ENCODE measurements at regions not wholly inside any gene's neighbourhood (a gene's known extent, or its start where the extent isn't known, plus 50 kb on each side); places are given as distances from the start of the nearest gene placed in this dataset.

DNA sequence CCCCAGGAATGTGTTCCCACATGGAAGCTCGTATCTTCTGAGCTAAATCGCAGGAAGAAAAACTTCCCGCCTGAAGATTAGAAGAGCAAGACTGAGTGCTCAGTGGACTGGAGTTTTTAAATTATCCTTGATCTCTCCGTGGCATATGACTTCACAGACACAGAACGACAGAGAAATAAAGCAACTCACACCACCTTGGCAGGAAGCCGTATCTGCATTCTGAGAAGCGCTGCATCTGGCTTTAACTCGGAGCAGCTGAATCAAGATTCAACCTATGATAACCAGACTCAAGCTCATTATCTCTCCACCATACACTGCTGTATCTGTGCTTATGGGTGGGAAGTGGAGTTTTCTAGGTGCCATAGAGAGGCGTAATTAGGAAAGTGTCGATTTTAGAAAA, 1482.7 kb downstream of the AACS start:
- 61% methylated on average over 10 of the region's 10 CpGs for WGBS

DNA sequence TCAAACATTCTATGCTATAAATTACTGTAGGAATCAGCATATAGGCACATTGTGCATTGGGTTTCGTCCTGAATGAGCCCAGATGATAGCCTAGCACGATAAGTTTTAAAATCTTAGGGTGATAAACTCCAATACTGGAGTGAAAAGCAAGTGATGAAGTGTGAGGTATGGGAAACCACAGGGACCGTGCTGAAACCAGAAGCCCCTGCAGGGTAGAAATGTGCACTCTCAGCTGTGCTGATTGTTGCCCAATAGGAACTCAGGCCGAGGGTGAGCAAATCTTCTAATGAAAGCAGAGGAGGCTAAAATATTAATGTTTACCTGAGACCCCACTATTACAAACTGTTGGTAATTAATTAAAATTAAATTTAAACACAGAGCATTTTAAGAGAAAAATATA, 1486.6 kb downstream of the AACS start:
- Histone ChIP-seq H3K4me3 (no peak overlapping the region), H3K27me3 (no peaks in the 10 kb centered on the region), H3K36me3 (no peaks in the 10 kb centered on the region), H3K4me1 (no peaks in the 10 kb centered on the region), H3K9me3 (peaks cover 0 to 16% (median 2%) of the 10 kb centered on the region in 4 donors), H3K27ac (replicated peaks in 1 of 4) (no peak overlapping the region)
- 51% methylated on average over 4 of the region's 4 CpGs for WGBS
- TF ChIP-seq POLR2A (IDR thresholded peaks at IDR 0.05; ENCODE audit: low read depth) (no peak), POLR2AphosphoS5 (IDR thresholded peaks at IDR 0.05) (no peak), EP300 (IDR thresholded peaks at IDR 0.05) (no peak)
- TF ChIP-seq, protein P1, sequence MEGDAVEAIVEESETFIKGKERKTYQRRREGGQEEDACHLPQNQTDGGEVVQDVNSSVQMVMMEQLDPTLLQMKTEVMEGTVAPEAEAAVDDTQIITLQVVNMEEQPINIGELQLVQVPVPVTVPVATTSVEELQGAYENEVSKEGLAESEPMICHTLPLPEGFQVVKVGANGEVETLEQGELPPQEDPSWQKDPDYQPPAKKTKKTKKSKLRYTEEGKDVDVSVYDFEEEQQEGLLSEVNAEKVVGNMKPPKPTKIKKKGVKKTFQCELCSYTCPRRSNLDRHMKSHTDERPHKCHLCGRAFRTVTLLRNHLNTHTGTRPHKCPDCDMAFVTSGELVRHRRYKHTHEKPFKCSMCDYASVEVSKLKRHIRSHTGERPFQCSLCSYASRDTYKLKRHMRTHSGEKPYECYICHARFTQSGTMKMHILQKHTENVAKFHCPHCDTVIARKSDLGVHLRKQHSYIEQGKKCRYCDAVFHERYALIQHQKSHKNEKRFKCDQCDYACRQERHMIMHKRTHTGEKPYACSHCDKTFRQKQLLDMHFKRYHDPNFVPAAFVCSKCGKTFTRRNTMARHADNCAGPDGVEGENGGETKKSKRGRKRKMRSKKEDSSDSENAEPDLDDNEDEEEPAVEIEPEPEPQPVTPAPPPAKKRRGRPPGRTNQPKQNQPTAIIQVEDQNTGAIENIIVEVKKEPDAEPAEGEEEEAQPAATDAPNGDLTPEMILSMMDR (IDR thresholded peaks at IDR 0.05) = no peak
- no peak for DNase-seq (ENCODE audit: extremely low spot score)
- intact Hi-C loops (cut with DNase I) = no loop called here

More for the DNA sequence above, 1482.7 kb downstream of the AACS start:
- TF ChIP-seq POLR2A (IDR thresholded peaks at IDR 0.05; ENCODE audit: low read depth) = no peak
- TF ChIP-seq POLR2AphosphoS5 (IDR thresholded peaks at IDR 0.05) = no peak
- TF ChIP-seq, protein P1 (IDR thresholded peaks at IDR 0.05) = no peak
- TF ChIP-seq EP300 (IDR thresholded peaks at IDR 0.05) = no peak
- intact Hi-C loops (cut with DNase I) = no loop called here
- no peak overlapping the region for H3K4me3 ChIP-seq
- no peaks in the 10 kb centered on the region for H3K4me1 ChIP-seq
- no peaks in the 10 kb centered on the region for H3K9me3 ChIP-seq
- no peaks in the 10 kb centered on the region for H3K36me3 ChIP-seq
- no peak for DNase-seq (ENCODE audit: extremely low spot score)
- no peaks in the 10 kb centered on the region for H3K27me3 ChIP-seq
- no peak overlapping the region for H3K27ac ChIP-seq (replicated peaks in 1 of 4)

DNA sequence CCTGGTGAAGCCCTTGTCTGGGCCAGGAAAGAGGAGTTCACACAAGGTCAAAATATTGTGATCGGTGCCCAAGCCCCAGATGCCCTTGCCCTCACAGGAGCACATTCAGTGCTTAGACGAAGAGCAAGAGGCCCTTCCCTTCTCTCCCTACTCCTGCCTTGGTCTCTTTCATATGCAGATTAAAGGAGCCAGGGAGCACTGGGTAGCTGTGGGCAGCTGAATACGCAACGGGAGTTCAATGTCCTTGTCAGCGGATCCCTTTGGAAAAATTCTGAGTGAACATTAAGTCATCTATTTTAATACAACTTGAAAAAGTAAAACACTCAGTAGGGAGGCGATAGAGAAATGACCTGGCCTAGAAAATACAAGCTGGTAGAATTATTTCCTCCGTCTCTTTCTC, 1489.4 kb downstream of the AACS start:
- H3K9me3 ChIP-seq = peaks cover 0 to 16% (median 2%) of the 10 kb centered on the region in 4 donors
- no peaks in the 10 kb centered on the region for H3K27me3 ChIP-seq
- no peak overlapping the region for H3K27ac ChIP-seq (replicated peaks in 1 of 4)
- WGBS = 71% methylated on average over 6 of the region's 7 CpGs
- no peak for TF ChIP-seq EP300 (IDR thresholded peaks at IDR 0.05)
- no peak for TF ChIP-seq POLR2A (IDR thresholded peaks at IDR 0.05; ENCODE audit: low read depth)
- TF ChIP-seq, protein P1 (IDR thresholded peaks at IDR 0.05) = no peak
- TF ChIP-seq POLR2AphosphoS5 (IDR thresholded peaks at IDR 0.05) = no peak
- no peak for DNase-seq (ENCODE audit: extremely low spot score)
- no peaks in the 10 kb centered on the region for H3K4me1 ChIP-seq
- intact Hi-C loops (cut with DNase I) = no loop called here
- no peaks in the 10 kb centered on the region for H3K36me3 ChIP-seq
- H3K4me3 ChIP-seq = no peak overlapping the region

DNA sequence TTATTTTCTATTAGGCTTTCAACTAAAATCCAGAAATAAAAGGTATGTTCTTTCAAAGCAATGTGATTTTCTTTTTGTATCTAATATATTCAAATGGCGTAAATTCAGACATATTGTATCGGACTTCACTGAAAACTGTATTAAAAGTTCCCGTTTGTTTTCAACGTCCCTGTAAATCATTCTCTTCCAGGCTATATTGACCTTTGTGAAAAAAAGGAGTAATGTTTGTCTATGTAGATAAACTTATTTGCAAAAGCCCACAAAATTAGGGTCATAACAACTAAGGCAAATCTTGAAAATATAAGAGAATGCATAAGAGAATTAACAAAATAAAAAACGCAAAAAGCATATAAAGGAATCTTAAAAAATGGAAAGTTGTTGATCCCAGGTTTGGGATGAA, 1492.4 kb downstream of the AACS start:
- no peak for DNase-seq (ENCODE audit: extremely low spot score)
- TF ChIP-seq EP300 (IDR thresholded peaks at IDR 0.05) = no peak
- TF ChIP-seq POLR2AphosphoS5 (IDR thresholded peaks at IDR 0.05) = no peak
- TF ChIP-seq, protein P1 (IDR thresholded peaks at IDR 0.05) = no peak
- no peak overlapping the region for H3K27ac ChIP-seq (replicated peaks in 1 of 4)
- H3K9me3 ChIP-seq = peaks cover 0 to 16% (median 2%) of the 10 kb centered on the region in 4 donors
- no peaks in the 10 kb centered on the region for H3K27me3 ChIP-seq
- H3K36me3 ChIP-seq = no peaks in the 10 kb centered on the region
- no peak overlapping the region for H3K4me3 ChIP-seq
- intact Hi-C loops (cut with DNase I) = no loop called here
- 93% methylated on average over 5 of the region's 5 CpGs for WGBS
- no peaks in the 10 kb centered on the region for H3K4me1 ChIP-seq

DNA sequence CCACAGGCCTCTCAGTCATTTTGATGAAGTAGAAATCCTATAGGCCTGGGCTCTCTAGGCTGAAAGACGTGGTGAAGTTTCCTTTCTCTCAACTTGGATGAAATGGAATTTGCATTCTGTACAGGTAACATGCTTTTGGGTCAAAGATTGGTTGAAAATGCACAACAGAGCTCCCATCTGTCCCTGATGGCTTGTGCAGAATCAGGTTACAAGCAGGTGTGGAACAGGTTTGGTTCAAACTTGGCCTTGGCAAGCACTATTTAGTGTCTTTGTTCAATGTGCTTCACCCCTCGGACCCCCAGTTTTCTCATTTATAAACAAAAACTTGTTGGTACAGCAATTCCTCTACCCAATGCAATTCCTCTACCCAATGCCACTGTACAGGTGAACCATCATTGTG, 1493.0 kb downstream of the AACS start:
- 56% methylated on average over 2 of the region's 2 CpGs for WGBS
- H3K4me3 ChIP-seq = no peak overlapping the region

More for the DNA sequence above, 1493.0 kb downstream of the AACS start:
- H3K27me3 ChIP-seq = no peaks in the 10 kb centered on the region
- H3K36me3 ChIP-seq = no peaks in the 10 kb centered on the region
- no peak overlapping the region for H3K27ac ChIP-seq (replicated peaks in 1 of 4)
- H3K9me3 ChIP-seq = peaks cover 0 to 15% (median 2%) of the 10 kb centered on the region in 4 donors
- no peaks in the 10 kb centered on the region for H3K4me1 ChIP-seq
- DNase-seq (ENCODE audit: extremely low spot score) = no peak
- TF ChIP-seq POLR2A (IDR thresholded peaks at IDR 0.05; ENCODE audit: low read depth) (no peak), EP300 (IDR thresholded peaks at IDR 0.05) (no peak)
- intact Hi-C loops (cut with DNase I) = no loop called here
